ENCODE measurements at regions not wholly inside any gene's neighbourhood (a gene's known extent, or its start where the extent isn't known, plus 50 kb on each side); places are given as distances from the start of the nearest gene placed in this dataset.
"Not testable (repeated sequence)": the region's sequence is repeated elsewhere in the genome, so short reads cannot be mapped to it uniquely, and the experiment has no call there.

GRCh38 chr16:18263046-18263445 is 73.5 kb downstream of the NPIPA8 start:
- not testable (repeated sequence) for DNase-seq

GRCh38 chr16:18261848-18262247 is 74.7 kb downstream of the NPIPA8 start:
- not testable (repeated sequence) for DNase-seq

GRCh38 chr16:18259496-18260176 is 76.9 kb downstream of the NPIPA8 start:
- not testable (repeated sequence) for DNase-seq

GRCh38 chr16:18252943-18253342 is 83.6 kb downstream of the NPIPA8 start:
- DNase-seq: not testable (repeated sequence)

DNA sequence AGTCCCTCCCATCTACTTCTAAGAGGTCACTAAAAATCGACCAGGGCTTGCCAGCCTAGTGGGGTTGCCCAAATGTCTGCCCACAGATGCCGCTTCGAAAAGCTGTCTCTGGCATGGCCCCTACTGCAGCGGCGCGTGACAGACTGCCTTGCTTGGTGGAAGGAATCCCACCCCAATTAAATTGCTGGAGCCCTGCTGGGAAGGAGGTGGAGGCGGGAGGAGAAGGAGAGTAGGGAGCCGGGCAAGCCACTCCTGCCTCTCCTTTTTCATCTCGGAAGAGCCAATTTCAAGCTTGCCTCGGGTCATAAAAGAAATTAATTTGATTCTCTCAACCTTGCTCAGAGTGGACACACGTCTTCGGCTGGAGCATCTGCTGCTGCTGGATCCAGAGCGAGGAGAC is 106.0 kb downstream of the NPIPA8 start:
- DNase-seq: not testable (repeated sequence)

GRCh38 chr16:18222054-18223009 is 114.2 kb downstream of the NPIPA8 start:
- not testable (repeated sequence) for DNase-seq

GRCh38 chr16:18217741-18218140 is 118.8 kb downstream of the NPIPA8 start:
- not testable (repeated sequence) for DNase-seq

GRCh38 chr16:18216814-18217213 is 119.7 kb downstream of the NPIPA8 start:
- DNase-seq: not testable (repeated sequence)

DNA sequence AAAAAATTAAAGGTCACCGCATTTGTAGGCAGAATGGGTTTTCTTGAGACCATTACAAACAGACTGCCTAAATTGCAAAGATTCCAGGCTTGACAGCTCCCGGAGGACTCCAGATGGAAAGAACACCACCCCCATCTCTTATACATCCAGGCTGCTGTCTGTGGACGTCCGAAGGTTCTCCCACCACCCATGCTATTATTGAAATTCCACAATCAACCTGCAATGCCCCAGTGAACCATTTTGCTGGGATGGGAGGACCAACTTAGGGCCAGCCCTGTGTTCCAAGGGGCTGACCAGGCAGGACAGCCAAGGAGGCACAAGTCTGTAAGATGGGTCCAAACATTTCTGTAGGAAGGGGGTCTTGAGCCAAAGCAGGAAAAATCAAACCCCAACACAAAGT is 122.7 kb downstream of the NPIPA8 start:
- not testable (repeated sequence) for DNase-seq

- DNase-seq: not testable (repeated sequence)
Observed at GRCh38 chr16:18211505-18211904, 125.0 kb downstream of the NPIPA8 start.

DNA sequence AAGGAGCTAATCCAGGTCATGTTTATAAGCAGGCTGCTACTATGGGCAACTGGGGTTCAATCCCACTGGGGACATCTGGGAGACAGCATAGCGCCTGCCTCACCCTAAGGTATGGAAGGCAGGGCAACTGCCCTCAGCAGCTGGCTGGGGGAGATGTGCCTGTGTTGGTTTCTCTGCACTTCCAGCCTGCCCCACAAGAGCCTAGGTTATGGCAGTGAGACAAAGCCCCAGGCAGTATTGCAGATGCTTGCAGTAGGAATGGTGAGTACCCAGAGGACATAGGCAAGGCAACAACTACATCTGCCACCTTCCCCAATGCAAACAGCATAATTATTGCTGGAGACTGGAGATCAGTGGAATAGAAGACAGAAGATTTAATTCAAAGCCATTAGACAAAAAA is 131.8 kb downstream of the NPIPA8 start:
- not testable (repeated sequence) for DNase-seq

- DNase-seq: not testable (repeated sequence)
Observed at GRCh38 chr16:18204309-18204708, 132.2 kb downstream of the NPIPA8 start.

DNA sequence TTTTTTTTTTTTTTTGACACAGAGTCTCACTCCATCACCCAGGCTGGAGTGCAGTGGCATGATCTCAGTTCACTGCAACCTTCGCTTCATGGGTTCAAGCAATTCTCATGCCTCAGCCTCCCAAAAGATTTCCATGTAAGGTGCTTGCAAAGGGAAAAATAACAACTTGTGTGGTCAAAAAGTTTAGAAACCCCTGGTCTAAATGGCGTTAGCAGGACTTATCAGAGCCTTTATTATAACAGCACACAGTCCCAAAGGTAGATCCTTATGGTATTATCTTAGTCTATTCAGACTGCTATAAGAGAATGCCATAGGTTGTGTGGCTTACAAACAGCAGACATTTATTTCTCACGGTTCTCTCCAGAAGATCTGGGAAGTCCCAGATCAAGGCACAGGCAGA is 135.0 kb downstream of the NPIPA8 start:
- not testable (repeated sequence) for DNase-seq

- DNase-seq: not testable (repeated sequence)
Observed at GRCh38 chr16:18192389-18192788, 144.1 kb downstream of the NPIPA8 start.

DNA sequence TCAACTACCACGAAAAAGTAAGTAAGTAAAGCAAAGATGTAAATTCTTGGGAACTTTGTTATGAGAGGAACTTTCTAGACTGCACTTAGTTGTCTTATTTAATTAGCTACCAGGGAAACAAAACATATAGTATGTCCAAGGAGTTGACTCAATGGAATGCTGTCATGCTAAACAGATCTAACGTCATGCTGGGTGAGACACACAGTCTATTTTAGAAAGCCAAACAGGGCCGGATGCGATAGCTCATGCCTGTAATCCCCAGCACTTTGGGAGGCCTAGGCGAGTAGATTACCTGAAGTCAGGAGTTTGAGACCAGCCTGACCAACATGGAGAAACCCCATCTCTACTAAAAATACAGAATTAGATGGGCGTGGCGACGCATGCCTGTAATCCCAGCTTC is 146.4 kb downstream of the NPIPA8 start:
- DNase-seq: not testable (repeated sequence)

GRCh38 chr16:18184755-18185154 is 151.8 kb downstream of the NPIPA8 start:
- DNase-seq: not testable (repeated sequence)

GRCh38 chr16:18181028-18181427 is 155.5 kb downstream of the NPIPA8 start:
- not testable (repeated sequence) for DNase-seq

DNA sequence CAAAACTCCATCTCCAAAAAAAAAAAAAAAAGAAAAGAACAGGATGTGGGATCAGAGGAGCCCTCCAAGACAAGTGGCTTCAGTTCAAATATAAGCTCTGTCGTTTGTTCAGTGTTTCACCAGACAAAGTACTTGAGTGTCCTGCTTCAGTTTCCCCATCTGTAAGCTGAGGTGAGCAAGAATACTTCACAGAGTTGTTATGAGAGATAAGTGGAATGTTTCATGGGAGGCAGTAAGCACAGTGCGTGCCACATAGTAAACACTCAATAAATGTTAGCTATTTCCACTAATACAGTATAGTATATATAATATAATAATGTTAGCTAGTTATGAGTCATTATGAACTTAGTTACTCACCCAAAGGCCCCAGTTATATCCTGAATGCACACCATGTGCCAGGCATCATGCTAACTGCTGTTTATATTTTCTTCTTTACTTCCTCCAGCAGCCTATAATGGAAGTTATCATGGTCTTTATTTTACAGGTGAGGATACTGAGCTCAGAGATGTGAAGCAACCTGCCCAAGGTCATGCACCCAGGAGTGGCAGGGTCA is 162.5 kb downstream of the NPIPA8 start:
- DNase-seq: not testable (repeated sequence)

GRCh38 chr16:18162293-18162692 is 174.2 kb downstream of the NPIPA8 start:
- not testable (repeated sequence) for DNase-seq

DNA sequence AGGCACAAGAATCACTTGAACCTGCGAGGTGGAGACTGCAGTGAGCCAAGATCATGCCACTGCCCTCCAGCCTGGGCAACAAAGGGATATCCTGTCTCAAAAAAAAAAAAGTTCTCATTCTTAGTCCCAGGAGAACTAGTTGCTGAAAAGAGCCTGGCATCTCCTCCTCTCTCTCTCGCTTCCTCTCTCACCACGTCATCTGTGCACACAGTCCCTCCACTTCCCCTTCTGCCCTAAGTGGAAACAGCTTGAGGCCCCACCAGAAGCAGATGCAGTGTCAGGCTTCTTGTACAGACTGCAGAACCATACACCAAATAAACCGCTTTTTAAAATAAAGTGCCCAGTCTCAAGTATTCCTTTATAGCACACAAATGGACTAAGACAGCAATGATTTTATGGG is 175.3 kb downstream of the NPIPA8 start:
- DNase-seq: not testable (repeated sequence)

- DNase-seq: not testable (repeated sequence)
Observed at GRCh38 chr16:18159185-18159584, 177.4 kb downstream of the NPIPA8 start.

DNA sequence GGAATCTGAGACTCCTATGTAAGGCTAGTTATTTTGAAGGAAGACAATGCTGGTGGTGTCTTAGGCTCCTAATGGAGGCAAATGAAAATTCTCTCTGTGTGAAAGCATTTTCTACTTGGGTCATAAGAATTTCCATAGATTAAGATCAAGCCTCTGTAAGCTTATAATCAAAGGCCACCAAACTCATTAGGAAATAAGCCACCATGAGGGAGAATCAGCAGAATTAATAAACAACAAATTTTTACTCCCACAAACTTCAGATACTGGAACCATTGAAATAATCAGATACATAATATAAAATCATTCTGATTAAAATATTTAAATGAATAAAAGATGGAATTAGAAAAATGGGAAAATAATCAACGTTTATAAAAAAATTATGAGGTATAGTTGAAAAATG is 178.7 kb downstream of the NPIPA8 start:
- DNase-seq: not testable (repeated sequence)

DNA sequence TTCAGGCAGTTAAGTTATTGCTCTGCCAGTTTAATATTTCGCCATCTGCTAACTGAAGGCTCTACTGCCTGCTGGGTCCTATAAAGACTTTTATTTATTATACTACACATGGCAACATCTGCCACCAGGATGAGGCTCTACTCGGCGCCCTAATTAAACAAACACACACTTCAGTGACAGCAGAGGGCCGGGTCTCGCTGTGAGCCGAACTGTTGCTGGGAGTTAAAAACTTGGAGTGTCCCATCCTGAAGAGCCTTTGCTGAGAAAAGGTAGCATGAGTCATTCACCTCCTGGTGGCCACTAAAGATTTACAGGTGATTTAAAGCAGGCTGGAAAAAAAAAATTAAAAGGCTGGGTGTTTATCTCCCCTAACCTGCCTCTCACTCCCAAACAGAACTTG is 183.7 kb downstream of the NPIPA8 start:
- DNase-seq: not testable (repeated sequence)
